DOHH2 (cell line): ENCODE measurements at regions not wholly inside any gene's neighbourhood (a gene's known extent, or its start where the extent isn't known, plus 50 kb on each side); places are given as distances from the start of the nearest gene placed in this dataset.

ENCODE experiments used
- H3F3A ChIP-seq: fragments of 200-600 bp; sonication (generic), shearing (Covaris generic); 2 replicates; pipeline ENCODE4 v1.6.0; 2016; ENCODE audit warnings: antibody characterized with exemption, mild to moderate bottlenecking; ENCODE audit not compliant: control insufficient read depth, insufficient read depth
- H3K27ac ChIP-seq: fragments of 200-600 bp; sonication (generic); 2 replicates; pipeline ENCODE4 v1.5.1; 2014; ENCODE audit warnings: low read depth, mild to moderate bottlenecking, low read length, moderate library complexity
- H3K27me3 ChIP-seq: fragments of 200-600 bp; sonication (generic); 2 replicates; pipeline ENCODE4 v1.6.1; 2014; ENCODE audit warnings: mild to moderate bottlenecking, low read length, mixed read lengths; ENCODE audit not compliant: control insufficient read depth
- H3K36me3 ChIP-seq: fragments of 200-600 bp; sonication (generic); 2 replicates; pipeline ENCODE4 v1.6.1; 2014; ENCODE audit warnings: mild to moderate bottlenecking, low read length, moderate library complexity, mixed read lengths; ENCODE audit not compliant: control insufficient read depth
- H3K4me1 ChIP-seq: fragments of 200-600 bp; sonication (generic); 2 replicates; pipeline ENCODE4 v1.6.1; 2014; ENCODE audit warnings: mild to moderate bottlenecking, low read length, mixed read lengths; ENCODE audit not compliant: control insufficient read depth
- H3K4me2 ChIP-seq: fragments of 200-600 bp; sonication (generic); 2 replicates; pipeline ENCODE4 v1.6.0; 2014; ENCODE audit warnings: mild to moderate bottlenecking, low read length, moderate library complexity
- H3K4me3 ChIP-seq: fragments of 200-600 bp; sonication (generic); 2 replicates; pipeline ENCODE4 v1.5.1; 2014; ENCODE audit warnings: mild to moderate bottlenecking, low read length, mixed read lengths
- H3K79me2 ChIP-seq: fragments of 200-600 bp; sonication (generic); 2 replicates; pipeline ENCODE4 v1.6.1; 2014; ENCODE audit warnings: mild to moderate bottlenecking, low read length, mixed read lengths; ENCODE audit not compliant: control insufficient read depth
- H3K9me2 ChIP-seq: fragments of 200-600 bp; sonication (generic); replicated peaks from 2 replicates; pipeline ENCODE4 v1.6.1; 2014; ENCODE audit warnings: mild to moderate bottlenecking, low read length, mixed read lengths; ENCODE audit not compliant: control insufficient read depth
- H3K9me3 ChIP-seq: fragments of 200-600 bp; sonication (generic); 2 replicates; pipeline ENCODE4 v1.6.1; 2014; ENCODE audit warnings: antibody characterized with exemption, low read length, mixed read lengths; ENCODE audit not compliant: control insufficient read depth, insufficient read depth
- H4K20me1 ChIP-seq: fragments of 200-600 bp; sonication (generic); 2 replicates; pipeline ENCODE4 v1.6.0; 2014; ENCODE audit warnings: low read depth, mild to moderate bottlenecking, antibody characterized with exemption, low read length, moderate library complexity; ENCODE audit not compliant: control insufficient read depth, insufficient read depth
- CTCF ChIP-seq: fragments of 200-600 bp; sonication (generic); IDR thresholded peaks from one replicate; pipeline ENCODE4 v1.5.1; 2014; ENCODE audit warnings: antibody characterized with exemption, mild to moderate bottlenecking, low read depth, low read length; ENCODE audit not compliant: poor library complexity, severe bottlenecking
- EZH2phosphoT487 ChIP-seq: fragments of 200-600 bp; sonication (generic); IDR thresholded peaks from 2 replicates; pipeline ENCODE4 v1.6.1; 2017; ENCODE audit warnings: borderline replicate concordance, mild to moderate bottlenecking, antibody characterized with exemption, low read length, moderate library complexity, mixed read lengths

GRCh38 chr4:10178763-10179162, 62.2 kb upstream of the WDR1 start:
- Histone ChIP-seq H3K4me2 (no peak overlapping the region), H3K36me3 (no peaks in the 10 kb centered on the region), H3K4me1 (peaks cover 6% of the 10 kb centered on the region), H4K20me1 (no peaks in the 10 kb centered on the region), H3K9me3 (no peaks in the 10 kb centered on the region), H3F3A (no peaks in the 10 kb centered on the region), H3K27ac (no peak overlapping the region), H3K4me3 (no peak overlapping the region), H3K27me3 (no peaks in the 10 kb centered on the region; the same call in 1 of the 2 replicates), H3K79me2 (no peaks in the 10 kb centered on the region), H3K9me2 (no peaks in the 10 kb centered on the region)
- TF ChIP-seq EZH2phosphoT487 (no peak), CTCF (no peak)

- no peaks in the 10 kb centered on the region for H4K20me1 ChIP-seq
- H3K9me3 ChIP-seq: no peaks in the 10 kb centered on the region
- no peaks in the 10 kb centered on the region for H3K79me2 ChIP-seq
- H3K27ac ChIP-seq: no peak overlapping the region
- H3K27me3 ChIP-seq: no peaks in the 10 kb centered on the region; the same call in 1 of the 2 replicates
- H3K36me3 ChIP-seq: no peaks in the 10 kb centered on the region
- H3F3A ChIP-seq: no peaks in the 10 kb centered on the region
- no peaks in the 10 kb centered on the region for H3K4me1 ChIP-seq
- H3K4me3 ChIP-seq: no peak overlapping the region
- TF ChIP-seq EZH2phosphoT487 (no peak), CTCF (no peak)
- no peaks in the 10 kb centered on the region for H3K9me2 ChIP-seq
- no peak overlapping the region for H3K4me2 ChIP-seq
These were observed 59.0 kb upstream of the WDR1 start for GRCh38 chr4:10175626-10176025.

GRCh38 chr4:10173754-10174749, 57.5 kb upstream of the WDR1 start:
- Histone ChIP-seq H3K9me2 (no peaks in the 10 kb centered on the region), H3K79me2 (no peaks in the 10 kb centered on the region), H4K20me1 (no peaks in the 10 kb centered on the region), H3K9me3 (no peaks in the 10 kb centered on the region), H3F3A (no peaks in the 10 kb centered on the region), H3K4me1 (no peaks in the 10 kb centered on the region), H3K4me2 (no peak overlapping the region), H3K27me3 (no peaks in the 10 kb centered on the region), H3K27ac (no peak overlapping the region), H3K36me3 (no peaks in the 10 kb centered on the region), H3K4me3 (no peak overlapping the region)
- TF ChIP-seq CTCF (no peak), EZH2phosphoT487 (no peak)
